LNCaP clone FGC (cell line): ENCODE measurements at regions not wholly inside any gene's neighbourhood (a gene's known extent, or its start where the extent isn't known, plus 50 kb on each side); places are given as distances from the start of the nearest gene placed in this dataset.
"Not testable (repeated sequence)": the region's sequence is repeated elsewhere in the genome, so short reads cannot be mapped to it uniquely, and the experiment has no call there.

ENCODE experiments used
- DNase-seq: peaks from one replicate; pipeline ENCODE4 v3.0.0-alpha.2; 2011; ENCODE audit warnings: low read depth
- H3K4me3 ChIP-seq: 2 replicates; pipeline ENCODE4 v1.5.1; 2011; ENCODE audit warnings: mild to moderate bottlenecking, low read depth, low read length, control low read depth
- TF ChIP-seq, protein P1 (sequence below): IDR thresholded peaks from 2 replicates; pipeline ENCODE4 v1.5.1; 2012; ENCODE audit warnings: mild to moderate bottlenecking; ENCODE audit not compliant: control insufficient read depth, insufficient read depth; ENCODE audit errors: extremely low read depth

DNA sequence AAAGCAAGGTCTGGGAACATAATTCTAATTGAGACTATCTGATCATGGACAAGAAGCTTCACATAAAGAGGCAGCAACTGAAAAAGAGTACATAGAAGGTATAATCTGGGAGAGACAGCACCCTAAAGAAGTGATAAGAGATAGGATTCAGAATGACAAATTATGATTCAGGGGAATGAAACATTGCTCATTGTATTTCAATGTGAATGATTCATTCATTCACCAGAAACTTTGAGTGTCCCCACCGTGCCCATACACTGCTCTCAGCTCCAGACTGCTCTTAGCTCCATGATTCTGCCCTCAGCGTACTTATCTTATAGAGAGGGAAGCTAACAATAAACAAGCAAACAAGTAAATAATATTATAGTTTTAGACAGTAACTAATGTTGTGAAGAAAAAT lies 329.3 kb upstream of the IRAK1BP1 start:
- TF ChIP-seq, protein P1, sequence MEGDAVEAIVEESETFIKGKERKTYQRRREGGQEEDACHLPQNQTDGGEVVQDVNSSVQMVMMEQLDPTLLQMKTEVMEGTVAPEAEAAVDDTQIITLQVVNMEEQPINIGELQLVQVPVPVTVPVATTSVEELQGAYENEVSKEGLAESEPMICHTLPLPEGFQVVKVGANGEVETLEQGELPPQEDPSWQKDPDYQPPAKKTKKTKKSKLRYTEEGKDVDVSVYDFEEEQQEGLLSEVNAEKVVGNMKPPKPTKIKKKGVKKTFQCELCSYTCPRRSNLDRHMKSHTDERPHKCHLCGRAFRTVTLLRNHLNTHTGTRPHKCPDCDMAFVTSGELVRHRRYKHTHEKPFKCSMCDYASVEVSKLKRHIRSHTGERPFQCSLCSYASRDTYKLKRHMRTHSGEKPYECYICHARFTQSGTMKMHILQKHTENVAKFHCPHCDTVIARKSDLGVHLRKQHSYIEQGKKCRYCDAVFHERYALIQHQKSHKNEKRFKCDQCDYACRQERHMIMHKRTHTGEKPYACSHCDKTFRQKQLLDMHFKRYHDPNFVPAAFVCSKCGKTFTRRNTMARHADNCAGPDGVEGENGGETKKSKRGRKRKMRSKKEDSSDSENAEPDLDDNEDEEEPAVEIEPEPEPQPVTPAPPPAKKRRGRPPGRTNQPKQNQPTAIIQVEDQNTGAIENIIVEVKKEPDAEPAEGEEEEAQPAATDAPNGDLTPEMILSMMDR = no peak
- H3K4me3 ChIP-seq = no peak overlapping the region
- no peak for DNase-seq

DNA sequence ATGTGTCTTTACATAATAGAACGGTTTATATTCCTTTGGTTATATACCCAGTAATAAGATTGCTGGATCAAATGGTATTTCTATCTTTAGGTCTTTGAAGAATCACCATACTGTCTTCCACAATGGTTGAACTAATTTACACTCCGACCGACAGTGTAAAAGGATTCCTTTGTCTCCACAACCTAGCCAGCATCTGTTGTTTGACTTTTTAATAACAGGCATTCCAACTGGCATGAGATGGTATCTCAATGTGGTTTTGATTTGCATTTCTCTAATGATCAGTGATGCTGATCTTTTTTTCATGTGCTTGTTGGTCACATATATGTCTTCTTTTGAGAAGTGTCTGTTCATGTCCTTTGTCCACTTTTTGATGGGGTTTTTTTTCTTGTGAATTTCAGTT lies 319.7 kb upstream of the IRAK1BP1 start:
- not testable (repeated sequence) for DNase-seq, H3K4me3 ChIP-seq

DNA sequence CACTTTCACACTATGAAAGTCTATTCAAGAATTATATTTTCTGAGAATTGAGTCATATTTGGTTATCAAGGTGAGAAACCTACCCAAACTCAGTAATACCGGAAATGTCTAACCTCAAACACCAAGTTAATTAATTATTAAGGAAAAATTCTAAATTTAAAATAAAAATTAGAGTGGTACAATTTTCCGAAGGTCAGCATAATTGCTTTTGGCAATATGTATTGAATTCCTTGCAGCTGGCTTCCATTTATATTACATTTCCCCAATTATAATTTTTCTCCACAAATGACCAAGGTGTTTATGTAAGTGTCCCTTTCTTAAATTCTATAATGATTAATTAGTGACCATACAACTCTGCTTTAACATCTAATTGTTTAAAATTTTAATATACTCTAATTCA lies 316.0 kb upstream of the IRAK1BP1 start:
- TF ChIP-seq, protein P1 = no peak

DNA sequence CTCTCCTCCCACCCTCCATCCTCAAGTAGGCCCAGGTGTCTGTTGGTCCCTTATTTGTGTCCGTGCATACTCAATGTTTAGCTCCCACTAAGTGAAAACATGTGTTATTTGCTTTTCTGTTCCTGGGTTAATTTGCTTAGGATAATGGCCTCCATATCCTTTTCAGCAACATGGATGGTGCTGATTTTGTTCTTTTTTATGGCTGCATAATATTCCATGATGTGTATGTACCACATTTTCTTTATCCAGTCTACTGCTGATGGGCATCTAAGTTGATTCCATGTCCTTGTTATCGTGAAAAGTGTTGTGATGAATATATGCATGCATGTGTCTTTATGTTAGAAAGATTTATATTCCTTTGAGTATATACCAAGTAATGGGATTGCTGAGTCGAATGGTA lies 314.9 kb upstream of the IRAK1BP1 start:
- no peak for DNase-seq
- TF ChIP-seq, protein P1 = no peak
- H3K4me3 ChIP-seq = no peak overlapping the region

More for the DNA sequence above, 316.0 kb upstream of the IRAK1BP1 start:
- DNase-seq = no peak
- H3K4me3 ChIP-seq = no peak overlapping the region

DNA sequence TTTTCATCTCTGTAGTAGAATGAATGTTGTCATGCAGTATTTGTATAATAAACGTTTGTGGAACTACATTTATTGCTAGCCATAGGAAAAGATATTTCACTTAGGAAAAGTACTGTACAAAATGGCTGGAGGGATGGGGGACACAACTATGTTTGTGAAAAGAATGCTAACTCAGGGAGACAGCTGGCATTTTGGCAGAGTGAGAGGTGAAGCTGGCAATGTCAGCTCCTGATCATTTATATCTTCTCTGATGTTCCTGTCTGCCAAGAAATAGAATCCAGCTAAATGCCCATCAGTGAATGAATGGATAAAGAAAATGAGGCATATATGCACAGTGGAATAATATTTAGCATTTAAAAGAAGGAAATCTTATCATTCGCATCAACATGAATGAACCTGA lies 313.0 kb upstream of the IRAK1BP1 start:
- no peak for DNase-seq
- TF ChIP-seq, protein P1 = no peak
- H3K4me3 ChIP-seq = no peak overlapping the region

DNA sequence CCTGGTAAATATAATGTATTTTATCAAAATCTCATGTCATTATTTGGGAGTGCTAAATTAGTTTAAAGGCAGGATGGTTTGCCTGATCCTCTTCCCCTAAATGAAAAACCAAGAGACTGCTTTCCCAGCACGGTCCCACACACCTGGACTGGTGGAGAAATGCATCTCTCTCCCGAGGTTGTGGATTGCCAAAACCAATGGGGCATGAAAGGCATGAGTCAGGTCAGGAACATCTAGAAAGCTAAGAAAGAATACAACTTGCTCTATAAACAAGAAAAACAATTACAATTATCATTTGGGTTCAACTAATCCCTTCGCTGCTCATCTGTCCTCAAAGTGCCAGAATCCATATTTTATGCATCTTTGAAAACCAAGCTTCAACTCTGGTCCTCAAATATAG lies 308.3 kb upstream of the IRAK1BP1 start:
- H3K4me3 ChIP-seq = no peak overlapping the region
- TF ChIP-seq, protein P1 = no peak
- DNase-seq = no peak

DNA sequence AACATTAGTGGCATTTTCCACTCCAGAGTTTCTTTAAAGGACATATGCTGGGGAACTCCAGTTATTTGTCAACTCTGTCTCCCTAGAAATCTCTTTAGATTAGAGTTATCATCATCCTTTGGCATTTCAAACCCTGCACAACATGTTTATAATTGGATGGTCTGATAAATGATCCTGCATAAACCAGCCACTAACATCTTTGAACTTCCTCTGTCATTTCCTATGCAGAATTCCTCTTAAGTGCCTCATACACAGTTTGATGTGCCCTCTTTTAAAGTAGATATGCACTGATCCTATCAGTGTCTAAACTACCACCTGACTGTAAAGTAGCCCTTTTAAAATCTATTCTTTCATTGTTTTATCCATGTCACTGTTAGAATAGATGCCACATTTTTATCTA lies 306.3 kb upstream of the IRAK1BP1 start:
- H3K4me3 ChIP-seq = no peak overlapping the region
- TF ChIP-seq, protein P1 = no peak
- no peak for DNase-seq
